ENCODE measurements at regions not wholly inside any gene's neighbourhood (a gene's known extent, or its start where the extent isn't known, plus 50 kb on each side); places are given as distances from the start of the nearest gene placed in this dataset.

DNA sequence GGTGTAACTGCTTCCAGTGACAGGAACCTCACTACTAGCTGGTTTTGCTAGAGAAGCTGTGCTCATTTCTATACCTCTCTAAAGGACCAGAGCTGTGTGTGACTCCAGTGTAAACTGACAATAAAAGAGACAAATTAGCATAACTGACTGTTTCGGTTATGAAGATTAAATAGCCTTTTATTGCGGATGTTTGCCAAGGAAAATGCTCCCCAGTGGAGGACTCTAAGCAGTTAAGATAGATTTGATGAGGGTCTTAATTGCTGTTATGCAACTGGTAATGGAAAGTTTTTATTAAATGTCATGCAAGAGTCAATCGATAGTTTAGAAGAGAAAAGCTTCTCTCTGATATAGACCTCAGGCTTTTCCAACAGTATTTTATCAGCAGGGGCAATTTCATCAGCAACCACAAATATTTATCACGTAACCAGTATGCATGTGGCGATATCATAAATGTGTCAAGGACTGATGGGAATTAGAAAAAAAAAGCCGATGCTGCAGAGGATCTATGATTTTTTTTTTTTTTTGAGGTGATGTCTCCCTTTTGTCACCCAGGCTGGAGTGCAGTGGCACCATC is 275.2 kb upstream of the DMAC1 start:
- no peak for DNase-seq

GRCh38 chr9:8071445-8071798 is 271.8 kb upstream of the DMAC1 start:
- DNase-seq, result no peak

DNA sequence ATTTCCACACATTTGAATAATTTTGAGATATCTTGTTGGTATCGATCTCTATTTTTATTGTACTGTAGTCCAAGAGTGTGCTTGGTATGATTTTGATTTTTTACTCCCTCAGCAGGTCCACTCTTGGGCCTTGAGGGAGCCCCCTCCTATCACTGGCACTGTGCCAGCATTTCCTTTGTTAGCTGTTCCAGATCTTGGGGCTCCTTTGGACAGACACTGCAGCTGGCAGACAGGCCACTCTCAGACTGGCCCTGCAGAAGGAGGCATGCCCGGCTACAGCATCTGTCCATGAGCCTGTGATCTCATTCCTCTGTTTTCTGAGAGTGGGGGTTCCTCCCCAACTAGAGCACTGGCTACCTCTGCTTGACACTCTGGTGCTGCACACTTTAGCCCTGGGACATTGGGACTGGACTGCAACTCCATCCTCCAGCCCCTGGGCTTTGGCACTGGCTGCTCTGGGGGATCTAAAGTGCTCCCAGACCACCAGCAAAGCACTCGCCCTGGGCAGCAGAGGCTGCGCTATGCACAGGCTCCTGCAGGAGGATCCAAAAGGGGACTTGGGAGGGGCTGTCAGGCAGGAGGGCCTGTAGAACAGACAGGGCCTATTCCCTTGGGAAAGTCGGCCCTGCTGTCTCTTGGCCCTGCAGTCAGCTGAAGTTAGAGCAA is 271.3 kb upstream of the DMAC1 start:
- DNase-seq, result no peak

DNA sequence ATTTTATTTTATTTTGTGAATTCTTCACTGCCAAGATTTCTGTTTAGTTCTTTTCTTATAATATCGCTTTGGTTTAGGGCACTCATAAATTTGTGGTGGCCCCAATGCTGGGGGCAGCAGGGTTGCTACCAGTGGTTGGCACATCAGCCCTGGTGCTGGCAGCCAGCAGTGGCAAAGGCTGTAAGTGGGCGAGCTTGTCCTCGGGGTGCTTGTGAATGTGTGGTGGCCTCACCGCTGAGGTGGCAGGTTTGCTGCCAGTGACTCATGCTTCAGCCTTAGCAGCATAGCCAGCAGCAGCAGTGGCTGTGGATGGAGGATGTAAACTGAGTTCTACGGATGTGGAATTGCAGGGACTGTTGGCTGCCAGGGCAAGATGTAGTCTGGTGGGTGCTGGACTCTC is 262.9 kb upstream of the DMAC1 start:
- DNase-seq, result no peak

- DNase-seq, result no peak
Observed at GRCh38 chr9:8053501-8053900, 253.9 kb upstream of the DMAC1 start.

GRCh38 chr9:8052991-8053390 is 253.4 kb upstream of the DMAC1 start:
- DNase-seq, result no peak

DNA sequence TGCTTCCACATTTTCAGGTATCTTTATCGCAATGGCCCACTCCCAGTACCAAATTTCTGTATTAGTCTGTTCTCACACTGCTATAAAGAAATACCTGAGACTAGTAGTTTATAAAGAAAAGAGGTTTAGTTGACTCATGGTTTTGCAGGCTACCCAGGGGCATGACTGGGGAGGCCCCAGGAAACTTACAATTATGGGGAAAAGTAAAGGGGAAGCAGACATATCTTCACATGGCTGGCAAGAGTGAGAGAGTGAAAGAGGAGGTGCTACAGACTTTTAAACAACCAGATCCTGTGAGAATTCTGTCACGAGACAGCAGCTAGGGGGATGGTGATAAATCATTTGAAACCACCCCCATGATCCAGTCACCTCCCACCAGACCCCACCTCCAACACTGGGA is 238.2 kb upstream of the DMAC1 start:
- DNase-seq, result no peak

DNA sequence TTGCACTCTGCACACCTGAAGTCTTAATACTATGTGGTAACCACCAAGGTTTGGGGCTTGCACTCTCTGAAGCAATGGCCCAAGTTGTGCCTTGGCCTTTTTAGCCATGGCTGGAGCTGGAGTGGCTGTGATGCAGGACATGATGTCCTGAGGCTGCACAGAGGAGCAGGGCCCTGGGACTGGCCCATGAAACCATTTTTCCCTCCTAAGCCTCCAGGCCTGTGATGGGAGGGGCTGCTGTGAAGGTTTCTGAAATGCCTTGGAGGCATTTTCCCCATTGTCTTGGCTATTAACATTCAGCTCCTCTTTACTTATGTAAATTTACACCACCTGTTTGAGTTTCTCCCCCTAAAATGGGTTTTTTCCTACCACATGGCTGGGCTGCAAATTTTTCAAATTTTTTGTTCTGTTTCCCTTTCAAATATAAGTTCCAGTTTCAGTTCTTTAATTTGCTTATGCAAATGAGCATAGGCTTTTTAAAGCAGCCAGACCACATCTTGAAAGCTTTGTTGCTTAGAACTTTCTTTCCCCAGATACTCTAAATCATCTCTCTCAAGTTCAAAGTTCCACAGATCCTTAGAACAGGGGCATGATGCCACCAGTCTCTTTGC is 237.4 kb upstream of the DMAC1 start:
- no peak for DNase-seq

DNA sequence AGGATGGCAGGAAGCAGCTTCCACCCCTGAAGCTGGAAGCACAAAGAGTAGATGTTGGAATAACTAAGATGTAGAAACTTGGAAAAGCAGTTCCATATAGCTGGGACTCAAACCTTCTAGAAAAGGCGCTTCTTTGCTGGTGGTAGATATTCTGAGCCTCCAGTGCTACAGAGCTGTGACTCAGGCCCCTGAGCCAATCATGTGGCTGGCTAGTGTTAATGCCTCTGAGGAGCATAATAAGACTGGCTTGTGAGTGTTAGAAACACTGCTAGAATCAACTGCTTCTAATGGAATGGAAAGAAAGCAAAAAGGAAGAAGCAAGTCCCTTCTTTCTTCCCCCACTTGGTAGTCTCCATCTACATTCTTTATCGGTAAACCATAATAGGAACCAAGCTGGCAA is 234.2 kb upstream of the DMAC1 start:
- DNase-seq, result no peak

GRCh38 chr9:8030095-8030494 is 230.5 kb upstream of the DMAC1 start:
- no peak for DNase-seq

GRCh38 chr9:8027351-8027750 is 227.8 kb upstream of the DMAC1 start:
- no peak for DNase-seq

DNA sequence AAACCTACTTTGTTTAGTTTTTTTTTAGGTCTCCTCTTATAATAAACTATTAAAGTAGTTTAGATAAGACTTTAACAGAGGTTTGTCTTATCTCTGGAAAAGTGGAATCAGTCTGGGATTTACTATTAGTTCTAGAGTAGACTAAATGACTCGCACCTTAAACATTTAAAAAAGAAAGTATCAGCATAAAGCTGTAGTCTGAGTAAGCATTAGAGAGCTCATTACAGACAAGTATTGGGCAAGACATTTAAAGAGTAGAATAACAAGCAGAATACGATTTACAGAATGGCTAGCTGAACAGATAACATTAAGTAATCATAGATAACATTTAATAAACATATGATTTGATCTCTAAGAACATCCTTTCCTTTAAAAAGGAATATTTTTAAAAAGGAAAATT is 226.0 kb upstream of the DMAC1 start:
- no peak for DNase-seq

DNA sequence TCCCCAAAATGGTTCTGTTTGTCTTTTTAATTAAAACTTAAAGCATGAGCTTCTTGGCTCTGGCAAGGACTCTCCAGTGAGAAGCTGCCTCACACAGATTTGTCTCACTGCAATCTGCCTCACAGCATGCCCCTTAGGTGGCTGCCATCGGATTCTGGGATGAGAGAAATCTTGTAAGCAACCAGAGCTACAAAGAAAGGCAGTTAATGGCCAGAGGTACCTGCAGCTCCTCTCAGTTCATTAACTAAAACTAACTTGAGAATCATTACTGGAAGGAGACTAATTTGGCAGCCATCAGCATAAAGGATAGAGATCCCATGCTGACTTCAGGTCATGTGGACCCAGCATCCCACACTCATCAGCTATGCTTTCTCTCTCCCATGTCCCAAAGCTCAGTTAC is 220.6 kb upstream of the DMAC1 start:
- no peak for DNase-seq

DNA sequence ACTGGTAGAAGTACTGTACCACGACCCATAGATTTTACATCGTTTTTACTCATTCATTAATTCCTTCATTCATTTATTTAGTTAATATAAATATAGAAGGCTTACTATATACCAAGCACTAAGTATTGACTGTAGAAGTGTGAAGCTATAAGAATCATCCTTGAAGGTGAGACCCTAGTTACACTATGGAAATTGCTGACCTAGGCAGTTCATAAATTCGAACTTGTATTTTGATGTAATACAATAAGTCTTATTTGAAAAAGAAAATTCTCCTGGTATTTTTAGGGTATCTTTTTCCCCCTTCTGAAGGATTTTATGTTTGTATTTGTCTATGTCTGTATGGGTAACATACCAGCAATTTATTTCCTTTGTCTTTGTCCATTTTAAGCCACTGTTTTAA is 220.1 kb upstream of the DMAC1 start:
- no peak for DNase-seq

GRCh38 chr9:8014997-8015682 is 215.6 kb upstream of the DMAC1 start:
- DNase-seq, result no peak

DNA sequence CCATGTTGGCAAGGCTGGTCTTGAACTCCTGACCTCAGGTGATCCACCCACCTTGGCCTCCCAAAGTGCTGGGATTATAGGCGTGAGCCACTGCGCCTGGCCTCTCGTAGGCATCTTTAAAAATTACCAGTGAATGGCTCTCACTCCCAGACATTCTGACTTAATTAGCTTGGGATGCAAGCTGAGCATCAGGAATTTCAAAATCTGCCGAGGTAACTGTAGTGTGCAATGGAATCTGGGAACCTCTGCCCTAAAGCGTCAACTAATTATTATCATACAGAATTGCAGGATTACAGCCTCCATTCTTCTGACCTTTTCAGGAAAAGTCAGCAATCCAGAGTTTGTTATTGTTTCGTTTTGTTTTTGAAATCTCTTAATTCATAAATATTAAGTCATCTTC is 213.4 kb upstream of the DMAC1 start:
- DNase-seq, result no peak

GRCh38 chr9:8011974-8012373 is 212.4 kb upstream of the DMAC1 start:
- DNase-seq, result no peak

DNA sequence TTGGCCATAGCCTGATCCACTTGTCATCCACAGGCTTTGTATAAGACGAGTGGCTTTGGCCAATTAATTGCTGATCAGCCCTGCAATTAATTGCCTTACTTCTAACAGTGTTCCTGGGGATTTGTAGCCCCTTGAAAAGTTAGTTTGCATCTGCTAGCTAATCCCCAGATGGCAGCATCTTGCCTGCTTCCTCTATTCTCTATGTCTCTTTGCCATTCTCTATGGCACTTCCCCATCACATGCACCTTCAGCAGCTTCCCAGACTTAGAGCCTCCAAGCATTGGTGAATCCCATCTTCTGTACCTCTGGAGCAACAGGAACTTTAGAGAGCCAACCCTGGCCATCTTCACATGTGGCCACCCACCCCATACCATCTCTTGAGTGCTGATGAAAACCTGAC is 197.0 kb upstream of the DMAC1 start:
- DNase-seq, result no peak

DNA sequence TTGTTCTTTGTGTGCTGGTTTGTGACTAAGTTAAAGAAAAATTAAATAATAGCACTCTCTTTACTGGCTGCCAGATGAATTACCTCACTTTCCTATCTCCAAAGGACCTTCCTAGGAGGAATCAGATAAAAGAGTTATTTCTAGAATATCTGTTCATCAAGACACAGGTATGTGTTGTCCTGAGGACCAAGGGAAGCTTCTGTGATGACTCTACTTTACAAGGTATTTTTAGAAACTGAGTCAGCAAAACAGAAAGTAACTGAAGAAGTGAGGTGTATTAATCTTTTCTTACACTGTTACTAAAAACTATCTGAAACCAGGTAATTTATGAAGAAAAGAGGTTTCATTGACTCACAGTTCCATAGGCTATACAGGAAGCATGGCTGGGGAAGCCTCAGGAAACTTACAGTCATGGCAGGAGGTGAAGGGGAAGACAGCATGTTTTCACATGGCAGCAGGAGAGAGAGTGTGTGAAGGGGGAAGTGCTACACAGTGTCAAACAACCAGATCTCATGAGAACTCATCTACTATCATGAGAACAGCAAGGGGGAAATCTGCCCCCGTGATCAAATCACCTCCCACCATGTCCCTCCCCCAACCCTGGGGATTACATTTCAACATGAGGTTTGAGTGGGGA is 189.2 kb upstream of the DMAC1 start:
- no peak for DNase-seq

DNA sequence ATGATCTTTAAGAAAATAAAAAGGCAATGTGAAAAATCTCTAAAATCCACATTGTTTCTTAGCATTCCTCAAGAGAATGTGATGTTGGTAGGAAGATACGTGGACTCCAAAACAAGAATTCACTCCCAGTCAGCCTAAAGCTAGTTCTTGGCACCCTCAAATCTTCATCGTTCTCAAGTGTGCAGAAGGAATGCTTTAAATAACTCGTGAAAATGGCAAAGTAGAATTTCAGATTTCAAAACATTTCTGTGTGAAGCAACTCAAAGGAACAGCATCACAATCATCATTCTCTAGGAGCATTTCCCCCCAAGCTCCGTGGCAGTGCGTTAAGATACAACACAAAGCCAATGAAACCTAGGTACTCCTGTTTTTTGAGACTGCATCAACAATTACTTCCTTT is 185.1 kb upstream of the DMAC1 start:
- DNase-seq, result no peak

DNA sequence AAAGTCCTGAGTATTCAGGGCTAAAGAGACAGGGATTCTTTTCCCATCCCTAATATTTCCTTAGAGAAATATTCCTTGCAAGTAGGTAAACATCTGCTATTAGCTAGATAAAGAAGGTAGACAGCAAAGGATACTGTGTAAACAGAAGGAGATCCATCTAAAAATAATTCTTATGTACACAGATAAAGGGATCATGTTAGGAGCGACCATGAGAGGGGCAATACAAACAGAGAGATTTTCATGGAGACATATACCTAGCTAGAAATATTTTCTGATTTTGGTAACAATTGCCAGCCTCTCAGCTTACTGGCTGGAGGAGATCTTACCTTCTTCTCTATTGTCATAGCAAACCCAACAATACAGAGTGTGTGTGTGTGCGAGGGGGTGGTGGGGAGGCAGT is 184.6 kb upstream of the DMAC1 start:
- DNase-seq, result no peak

DNA sequence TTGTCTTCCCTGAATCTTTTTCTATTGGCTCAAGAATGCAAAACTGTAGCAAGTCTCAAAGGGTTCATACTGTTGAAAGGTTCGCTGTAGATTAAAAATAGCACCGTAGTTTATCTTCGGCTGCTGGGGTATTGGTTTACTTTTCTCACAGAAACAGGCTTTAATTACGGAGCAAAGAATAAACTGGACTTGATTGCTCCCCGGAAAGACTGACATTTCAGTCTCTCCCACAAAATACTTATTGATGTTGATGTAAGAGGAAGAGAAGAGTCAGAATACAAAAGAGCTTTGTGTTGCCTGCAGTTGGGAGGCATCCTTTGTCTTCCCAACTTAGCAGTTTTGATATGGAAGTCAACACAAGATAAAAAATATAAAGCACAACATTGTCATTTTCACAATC is 183.9 kb upstream of the DMAC1 start:
- no peak for DNase-seq

GRCh38 chr9:7982907-7983306 is 183.3 kb upstream of the DMAC1 start:
- DNase-seq, result no peak

Data from activated CD4-positive, alpha-beta T cell treated with anti-CD3 and anti-CD28 coated beads for 1 hour (primary cell).